SK-N-SH (cell line): ENCODE measurements at regions not wholly inside any gene's neighbourhood (a gene's known extent, or its start where the extent isn't known, plus 50 kb on each side); places are given as distances from the start of the nearest gene placed in this dataset.

Experiments
- CTCF ChIA-PET: fragments of 300-600, 350-600 bp; formaldehyde crosslinking; extraction: SDS; loops from one replicate; lab custom pipeline; 2021; lab: Yijun Ruan, JAX
- POLR2A ChIA-PET: fragments of 350-600 bp; sonication (Branson Sonifier 250); formaldehyde crosslinking; extraction: SDS; loops from one replicate; lab custom pipeline; 2020; ENCODE audit warnings: antibody characterized with exemption, inconsistent platforms; lab: Yijun Ruan, JAX
- DNase-seq: peaks from one replicate; pipeline ENCODE4 v3.0.0; 2012
- H2AFZ ChIP-seq: fragments of 200-600 bp; sonication (generic); 2 replicates; pipeline ENCODE4 v1.8.1; 2016; ENCODE audit warnings: antibody characterized with exemption, mild to moderate bottlenecking, low read depth
- H3F3A ChIP-seq: fragments of 200-600 bp; sonication (generic); replicated peaks from 2 replicates; pipeline ENCODE3; 2016; ENCODE audit warnings: antibody characterized with exemption, mild to moderate bottlenecking; ENCODE audit not compliant: insufficient read depth
- H3K27ac ChIP-seq, 2 experiments: fragments of 200-500 bp in 1 of 2; fragments of 200-600 bp in 1 of 2; sonication (Bioruptor generic) in 1 of 2; sonication (generic), shearing (Covaris generic) in 1 of 2; 2 replicates each; pipeline versions ENCODE4 v1.5.1 to v1.6.1; 2014 to 2016; ENCODE audit warnings: low read depth in 2 of 2, inconsistent platforms in 1 of 2, low read length in 1 of 2, mild to moderate bottlenecking in 1 of 2, mixed read lengths in 1 of 2
- H3K27me3 ChIP-seq: fragments of 200-600 bp; sonication (generic), shearing (Covaris generic); 2 replicates; pipeline ENCODE4 v1.6.1; 2016; ENCODE audit warnings: mixed run types; ENCODE audit not compliant: insufficient read depth
- H3K36me3 ChIP-seq, 2 experiments: fragments of 200-500 bp in 1 of 2; fragments of 200-600 bp in 1 of 2; sonication (Bioruptor generic) in 1 of 2; sonication (generic) in 1 of 2; replicated peaks in 1 of 2; 2 replicates each; pipeline versions ENCODE3 to v1.5.1; 2014 to 2016; ENCODE audit warnings: low read length in 1 of 2, mild to moderate bottlenecking in 1 of 2; ENCODE audit not compliant: insufficient read depth in 2 of 2, control insufficient read depth in 1 of 2
- H3K4me1 ChIP-seq, 2 experiments: fragments of 200-500 bp in 1 of 2; fragments of 200-600 bp in 1 of 2; sonication (Bioruptor generic) in 1 of 2; sonication (generic), shearing (Covaris generic) in 1 of 2; 2 replicates each; pipeline versions ENCODE4 v1.5.1 to v1.6.1; 2014 to 2016; ENCODE audit warnings: low read depth in 1 of 2, low read length in 1 of 2, mixed run types in 1 of 2; ENCODE audit not compliant: insufficient read depth in 2 of 2, control insufficient read depth in 1 of 2
- H3K4me2 ChIP-seq: fragments of 200-600 bp; sonication (generic), shearing (Covaris generic); 2 replicates; pipeline ENCODE4 v1.6.1; 2017; ENCODE audit warnings: mixed run types
- H3K4me3 ChIP-seq, 2 experiments: fragments of 200-500 bp in 1 of 2; fragments of 200-600 bp in 1 of 2; sonication (Bioruptor generic) in 1 of 2; sonication (generic), shearing (Covaris generic) in 1 of 2; 2 replicates each; pipeline versions ENCODE4 v1.5.1 to v1.8.1; 2014 to 2016; ENCODE audit warnings: low read depth in 2 of 2, inconsistent platforms in 1 of 2, low read length in 1 of 2, mild to moderate bottlenecking in 1 of 2, mixed read lengths in 1 of 2, moderate library complexity in 1 of 2
- H3K79me2 ChIP-seq: fragments of 200-600 bp; sonication (generic); 2 replicates; pipeline ENCODE4 v1.8.1; 2017; ENCODE audit warnings: mild to moderate bottlenecking; ENCODE audit not compliant: insufficient read depth
- H3K9ac ChIP-seq: fragments of 200-600 bp; sonication (generic); 2 replicates; pipeline ENCODE4 v1.6.1; 2017; ENCODE audit warnings: mixed run types
- H3K9me2 ChIP-seq: fragments of 200-600 bp; sonication (generic); 2 replicates; pipeline ENCODE4 v1.6.1; 2017; ENCODE audit warnings: mixed run types
- H3K9me3 ChIP-seq: fragments of 200-600 bp; sonication (generic); 2 replicates; pipeline ENCODE4 v1.6.1; 2017; ENCODE audit warnings: mixed run types, mild to moderate bottlenecking, moderate library complexity
- H4K20me1 ChIP-seq: fragments of 200-600 bp; sonication (generic); 2 replicates; pipeline ENCODE4 v1.6.1; 2017; ENCODE audit warnings: mild to moderate bottlenecking, mixed run types; ENCODE audit not compliant: insufficient read depth
- ELF1 ChIP-seq: IDR thresholded peaks from 2 replicates; pipeline ENCODE4 v1.4.0; 2012
- FOXM1 ChIP-seq: IDR thresholded peaks from 2 replicates; pipeline ENCODE4 v1.4.0; 2012; ENCODE audit warnings: low read depth, mild to moderate bottlenecking
- IRF3 ChIP-seq: fragments of 150-350 bp; IDR thresholded peaks from 2 replicates; pipeline ENCODE4 v1.6.1; 2016; ENCODE audit warnings: mild to moderate bottlenecking, low read depth, low read length
- PBX3 ChIP-seq: IDR thresholded peaks from 2 replicates; pipeline ENCODE4; 2012
- RCOR1 ChIP-seq: fragments of 150-350 bp; IDR thresholded peaks from 2 replicates; pipeline ENCODE4 v1.6.1; 2017; ENCODE audit warnings: antibody characterized with exemption, low read length
- REST ChIP-seq: IDR thresholded peaks from 2 replicates; pipeline ENCODE4 v1.6.1; 2012; ENCODE audit warnings: mild to moderate bottlenecking, low read depth, low read length, moderate library complexity
- RXRA ChIP-seq: IDR thresholded peaks from 2 replicates; pipeline ENCODE4 v1.4.0; 2012; ENCODE audit warnings: low read depth, mild to moderate bottlenecking, borderline replicate concordance
- SIN3A ChIP-seq: IDR thresholded peaks from 2 replicates; pipeline ENCODE4 v1.6.1; 2012; ENCODE audit warnings: low read depth, mild to moderate bottlenecking, low read length, moderate library complexity, borderline replicate concordance
- SMC3 ChIP-seq: IDR thresholded peaks from 2 replicates; pipeline ENCODE4 v1.6.1; 2012; ENCODE audit warnings: low read depth, low read length, improper control_type of control experiment
- TAF1 ChIP-seq: IDR thresholded peaks from 2 replicates; pipeline ENCODE4 v1.6.1; 2012; ENCODE audit warnings: low read depth, mild to moderate bottlenecking, low read length, moderate library complexity, borderline replicate concordance
- TCF12 ChIP-seq: IDR thresholded peaks from 2 replicates; pipeline ENCODE4 v1.4.0; 2012
- TEAD4 ChIP-seq: IDR thresholded peaks from 2 replicates; pipeline ENCODE4 v1.4.0; 2012; ENCODE audit warnings: mild to moderate bottlenecking, borderline replicate concordance; ENCODE audit not compliant: insufficient read depth
- USF2 ChIP-seq: fragments of 150-350 bp; IDR thresholded peaks from 2 replicates; pipeline ENCODE4 v1.6.1; 2017; ENCODE audit warnings: antibody characterized with exemption, low read length, low read depth, borderline replicate concordance
- WGBS: methylation state at CpG from one replicate; pipeline ENCODE4 v1.1.6; 2017; ENCODE audit warnings: low lambda C conversion rate; 5-methylcytosine and 5-hydroxymethylcytosine counted together

GRCh38 chr3:125675791-125676190, 80.5 kb upstream of the OSBPL11 start:
- Histone ChIP-seq H2AFZ (no peak overlapping the region), H3K9me2 (no peaks in the 10 kb centered on the region), H3K9me3 (no peaks in the 10 kb centered on the region), H3K27me3 (no peaks in the 10 kb centered on the region), H3K36me3 (no peaks in the 10 kb centered on the region), H3K79me2 (no peaks in the 10 kb centered on the region), H4K20me1 (no peaks in the 10 kb centered on the region), H3K27ac (no peak overlapping the region), H3K4me2 (no peak overlapping the region), H3K9ac (no peak overlapping the region), H3K4me3 (no peak overlapping the region), H3F3A (no peaks in the 10 kb centered on the region), H3K4me1 (peaks cover 0 to 5% of the 10 kb centered on the region in 2 experiments; a peak in 2 of 4 replicates)
- POLR2A ChIA-PET, result no interaction called here
- CTCF ChIA-PET, result no interaction called here
- 62% methylated on average over 4 of the region's 4 CpGs for WGBS
- DNase-seq, result no peak
- TF ChIP-seq FOXM1, result no peak

- H2AFZ ChIP-seq, result no peak overlapping the region
- H3K27me3 ChIP-seq, result no peaks in the 10 kb centered on the region
- no peak overlapping the region for H3K27ac ChIP-seq
- no peak overlapping the region for H3K4me2 ChIP-seq
- TF ChIP-seq TEAD4 (no peak), TCF12 (no peak), TAF1 (no peak), ELF1 (no peak), PBX3 (no peak), IRF3 (no peak), FOXM1 (no peak), REST (no peak), SIN3A (no peak), RCOR1 (no peak), SMC3 (no peak), RXRA (no peak), USF2 (no peak)
- TF ChIP-seq, all 33 proteins: peak for 0
- WGBS, result 56% methylated on average over 4 of the region's 4 CpGs
- Histone ChIP-seq H3K4me1 (peaks cover 0 to 28% of the 10 kb centered on the region in 2 experiments; a peak in 1 of 4 replicates), H3K4me3 (no peak overlapping the region), H3F3A (no peaks in the 10 kb centered on the region), H3K9ac (no peak overlapping the region), H3K36me3 (no peaks in the 10 kb centered on the region), H3K9me2 (no peaks in the 10 kb centered on the region), H3K79me2 (no peaks in the 10 kb centered on the region), H4K20me1 (no peaks in the 10 kb centered on the region), H3K9me3 (no peaks in the 10 kb centered on the region)
- ChIA-PET POLR2A (no interaction called here), CTCF (no interaction called here)
- no peak for DNase-seq
These were observed 84.0 kb upstream of the OSBPL11 start for GRCh38 chr3:125679258-125679657.
